K562 (cell line): ENCODE measurements at regions not wholly inside any gene's neighbourhood (a gene's known extent, or its start where the extent isn't known, plus 50 kb on each side); places are given as distances from the start of the nearest gene placed in this dataset.

ENCODE experiments used
- E4F1 ChIP-seq: fragments of 250-450 bp; sonication (Bioruptor Pico); IDR thresholded peaks from 2 replicates; pipeline ENCODE4 v1.5.0; 2021; ENCODE audit warnings: mild to moderate bottlenecking, borderline replicate concordance
- FIP1L1 ChIP-seq: fragments of 200-400 bp; formaldehyde crosslinking; IDR thresholded peaks from 2 replicates; pipeline ENCODE4 v1.6.1; 2018; ENCODE audit warnings: mild to moderate bottlenecking, low read depth, low read length; ENCODE audit not compliant: poor library complexity, severe bottlenecking
- ZNF407 ChIP-seq: fragments of 450-650 bp; IDR thresholded peaks from 2 replicates; pipeline ENCODE4 v1.6.1; 2016; ENCODE audit warnings: low read depth
- ZNF444 ChIP-seq: fragments of 250-450 bp; sonication (Bioruptor Pico); IDR thresholded peaks from 2 replicates; pipeline ENCODE4 v1.4.0; 2020; ENCODE audit warnings: mild to moderate bottlenecking, moderate library complexity

- TF ChIP-seq ZNF407 (no peak), E4F1 (CRISPR knock-in tag) (no peak), ZNF444 (CRISPR knock-in tag) (no peak), FIP1L1 (no peak)
Measured at GRCh38 chr9:26725573-26725972, 167.0 kb downstream of the CAAP1 start (continued).
